Body of pancreas (tissue), 4 donors: ENCODE measurements at regions not wholly inside any gene's neighbourhood (a gene's known extent, or its start where the extent isn't known, plus 50 kb on each side); places are given as distances from the start of the nearest gene placed in this dataset.

ENCODE experiments used
- ATAC-seq: fragments of 150-250 bp; one replicate; pipeline ENCODE4 v1.9.1; 2016
- DNase-seq, 4 donors: peaks; one replicate each; pipeline ENCODE4 v3.0.0-alpha.2; 2019
- H3K27ac ChIP-seq, 4 donors: fragments of 200-600 bp; sonication (generic); 1 replicate in 3 of 4; 2 replicates in 1 of 4; pipeline versions ENCODE4 v1.5.1 to v1.6.1; 2016 to 2019; ENCODE audit warnings: mild to moderate bottlenecking in 1 of 4, mixed read lengths in 1 of 4, moderate library complexity in 1 of 4
- H3K27me3 ChIP-seq, 2 donors: fragments of 200-600 bp; sonication (generic); one replicate each; pipeline ENCODE4 v1.6.0; 2016; ENCODE audit warnings: mild to moderate bottlenecking in 1 of 2
- H3K36me3 ChIP-seq, 2 donors: fragments of 200-600 bp; sonication (generic); replicated peaks in 1 of 2; 2 replicates each; pipeline ENCODE4 v1.5.1; 2016; ENCODE audit warnings: low read depth in 2 of 2; ENCODE audit not compliant: insufficient read depth in 1 of 2
- H3K4me1 ChIP-seq: fragments of 200-600 bp; sonication (generic); one replicate; pipeline ENCODE4 v1.6.0; 2016
- H3K4me3 ChIP-seq, 2 donors: fragments of 200-600 bp; sonication (generic); 1 replicate in 1 of 2; 2 replicates in 1 of 2; pipeline ENCODE4 v1.5.1; 2016 to 2019
- H3K9me3 ChIP-seq, 3 donors: fragments of 200-600 bp; sonication (generic); 1 replicate in 2 of 3; 2 replicates in 1 of 3; pipeline ENCODE4 v1.5.1; 2016
- POLR2A ChIP-seq, 3 donors: fragments of 450-650 bp; IDR thresholded peaks; one replicate each; pipeline ENCODE4 v1.6.1; 2016; ENCODE audit warnings: antibody characterized with exemption in 3 of 3, mild to moderate bottlenecking in 2 of 3
- WGBS, 2 donors: methylation state at CpG; one replicate each; pipeline ENCODE4 v1.1.5; 2017; 5-methylcytosine and 5-hydroxymethylcytosine counted together
- intact Hi-C: fragments of 100-400 bp; cut with DNase I; formaldehyde crosslinking; loops from one replicate; pipeline ENCODE4 v1.15.1; 2023
- TF ChIP-seq, protein P1 (sequence below), 7 experiments: fragments of 450-650 bp in 4 of 7; fragments of 200-600 bp in 3 of 7; sonication (generic) in 3 of 7; IDR thresholded peaks; one replicate each; pipeline ENCODE4 v1.5.1; 2016 to 2019; ENCODE audit warnings: antibody characterized with exemption in 7 of 7

DNA sequence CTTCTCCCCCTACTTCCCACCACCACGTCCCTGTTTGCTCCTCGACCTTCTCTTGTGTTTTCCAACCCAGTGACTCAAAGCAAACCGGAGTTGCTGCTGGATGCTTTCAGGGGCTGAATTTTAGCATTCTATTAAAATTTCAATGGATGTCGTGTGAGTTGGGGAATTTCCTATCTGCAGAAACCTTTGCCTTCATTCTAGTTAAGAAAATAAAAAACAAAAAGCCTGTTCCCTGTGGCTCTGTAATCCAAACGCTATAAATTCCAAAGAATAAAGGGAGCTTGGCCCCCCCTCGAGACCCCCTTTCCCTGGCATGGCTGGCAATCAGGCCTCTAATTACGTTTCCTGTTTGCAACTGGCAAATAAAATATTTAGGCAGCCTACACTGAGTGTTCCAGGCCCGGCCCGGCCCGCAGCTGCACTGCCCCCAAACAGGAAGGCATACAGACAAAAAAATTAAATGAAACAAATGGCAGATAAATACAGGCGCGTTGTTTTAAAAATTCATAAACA lies 139.4 kb upstream of the PPP1R26 start:
- no peak for DNase-seq
- Histone ChIP-seq H3K36me3 (no peaks in the 10 kb centered on the region), H3K27me3 (no peaks in the 10 kb centered on the region), H3K27ac (no peak overlapping the region), H3K4me3 (no peak overlapping the region), H3K4me1 (peaks cover 8% of the 10 kb centered on the region), H3K9me3 (no peaks in the 10 kb centered on the region)
- TF ChIP-seq, protein P1, sequence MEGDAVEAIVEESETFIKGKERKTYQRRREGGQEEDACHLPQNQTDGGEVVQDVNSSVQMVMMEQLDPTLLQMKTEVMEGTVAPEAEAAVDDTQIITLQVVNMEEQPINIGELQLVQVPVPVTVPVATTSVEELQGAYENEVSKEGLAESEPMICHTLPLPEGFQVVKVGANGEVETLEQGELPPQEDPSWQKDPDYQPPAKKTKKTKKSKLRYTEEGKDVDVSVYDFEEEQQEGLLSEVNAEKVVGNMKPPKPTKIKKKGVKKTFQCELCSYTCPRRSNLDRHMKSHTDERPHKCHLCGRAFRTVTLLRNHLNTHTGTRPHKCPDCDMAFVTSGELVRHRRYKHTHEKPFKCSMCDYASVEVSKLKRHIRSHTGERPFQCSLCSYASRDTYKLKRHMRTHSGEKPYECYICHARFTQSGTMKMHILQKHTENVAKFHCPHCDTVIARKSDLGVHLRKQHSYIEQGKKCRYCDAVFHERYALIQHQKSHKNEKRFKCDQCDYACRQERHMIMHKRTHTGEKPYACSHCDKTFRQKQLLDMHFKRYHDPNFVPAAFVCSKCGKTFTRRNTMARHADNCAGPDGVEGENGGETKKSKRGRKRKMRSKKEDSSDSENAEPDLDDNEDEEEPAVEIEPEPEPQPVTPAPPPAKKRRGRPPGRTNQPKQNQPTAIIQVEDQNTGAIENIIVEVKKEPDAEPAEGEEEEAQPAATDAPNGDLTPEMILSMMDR (IDR thresholded peaks at IDR 0.05), result no peak
- no peak for TF ChIP-seq POLR2A (IDR thresholded peaks at IDR 0.05)
- no peak for ATAC-seq
- WGBS, 2 donors, result 42 to 51% methylated on average over 12 of the region's 12 CpGs
- intact Hi-C loops, result loop anchor here (5.0 kb wide), 1 partner anchor 258 kb away; no protein-coding TSS in a partner anchor

DNA sequence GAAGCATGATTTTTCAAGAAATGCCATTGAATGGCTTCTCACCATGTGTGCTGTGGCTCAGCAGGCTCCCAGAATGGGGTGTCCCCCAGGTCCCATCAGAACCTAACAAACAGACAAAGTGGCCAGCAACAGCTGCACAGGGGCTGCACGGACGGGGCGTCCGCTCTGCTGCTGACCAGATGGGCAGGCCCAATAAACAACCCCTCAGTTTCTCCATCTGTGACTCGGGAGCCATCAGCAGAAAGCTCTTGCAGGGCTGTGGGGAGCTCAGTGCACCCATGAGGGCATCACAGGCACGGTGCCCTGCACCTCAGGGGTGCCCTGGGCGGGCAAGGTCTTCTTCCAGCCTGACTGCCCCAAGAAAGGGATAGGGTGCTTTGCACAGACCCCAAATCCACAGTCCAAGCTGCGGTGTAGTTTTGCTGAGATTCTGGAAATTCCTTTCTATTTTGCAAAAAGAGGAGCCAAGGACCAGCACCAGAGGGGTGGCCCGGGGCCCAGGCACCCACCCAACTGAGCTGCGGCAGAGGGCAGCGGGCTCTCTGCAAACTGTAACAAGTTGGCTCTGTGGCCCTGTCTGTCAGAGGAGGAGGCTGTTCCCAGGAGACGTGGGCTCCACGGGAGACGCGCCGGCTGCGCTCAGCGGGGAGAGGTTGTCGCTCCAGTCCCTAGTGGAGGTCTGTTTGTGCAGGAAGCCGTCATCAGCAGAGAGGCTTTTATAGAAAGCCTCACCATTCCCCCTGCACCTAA lies 138.7 kb upstream of the PPP1R26 start:
- DNase-seq, result no peak
- no peak for ATAC-seq
- Histone ChIP-seq H3K4me3 (no peak overlapping the region), H3K27me3 (no peaks in the 10 kb centered on the region), H3K27ac (no peak overlapping the region), H3K4me1 (peaks cover 8% of the 10 kb centered on the region), H3K9me3 (no peaks in the 10 kb centered on the region), H3K36me3 (no peaks in the 10 kb centered on the region)
- TF ChIP-seq POLR2A (IDR thresholded peaks at IDR 0.05), result no peak
- TF ChIP-seq, protein P1 (IDR thresholded peaks at IDR 0.05), result no peak
- 69 to 73% methylated on average over 6 to 19 of the region's 20 CpGs for WGBS, 2 donors
- intact Hi-C loops, result loop anchor here (5.0 kb wide), 1 partner anchor 259 kb away; no protein-coding TSS in a partner anchor

DNA sequence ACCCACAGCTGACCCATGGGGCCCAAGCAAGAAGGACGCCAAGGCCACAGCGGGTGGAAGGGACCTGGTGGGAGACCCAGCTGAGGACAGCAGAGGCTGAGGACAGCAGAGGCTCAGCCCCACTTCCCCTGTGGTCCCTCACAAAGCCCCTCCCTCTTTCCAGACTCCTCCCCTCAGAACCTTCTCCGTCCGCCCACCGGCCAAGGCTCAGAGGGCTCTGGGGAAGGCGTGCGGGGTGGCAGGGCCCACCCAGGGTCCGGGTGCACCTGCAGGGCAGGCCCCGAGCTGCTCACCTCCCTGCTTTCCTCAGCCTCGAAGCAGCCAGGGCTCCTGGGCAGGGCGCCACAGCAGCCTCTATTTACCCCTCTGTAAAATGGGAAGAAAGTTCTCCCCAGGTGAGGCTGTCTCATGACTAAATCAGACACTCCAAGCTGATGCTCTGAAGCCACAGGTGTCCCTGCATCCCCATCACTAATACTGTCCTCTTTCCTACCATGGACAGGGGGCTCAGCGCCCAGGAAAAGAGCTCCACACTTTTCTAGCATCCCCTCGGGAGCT lies 137.9 kb upstream of the PPP1R26 start:
- H3K9me3 ChIP-seq, result no peaks in the 10 kb centered on the region
- TF ChIP-seq, protein P1 (IDR thresholded peaks at IDR 0.05), result no peak
- TF ChIP-seq POLR2A (IDR thresholded peaks at IDR 0.05), result no peak
- intact Hi-C loops, result loop anchor here (5.0 kb wide), 1 partner anchor 259 kb away; no protein-coding TSS in a partner anchor
- no peaks in the 10 kb centered on the region for H3K36me3 ChIP-seq
- peaks cover 8% of the 10 kb centered on the region for H3K4me1 ChIP-seq
- 78 to 87% methylated on average over 7 to 13 of the region's 13 CpGs for WGBS, 2 donors
- no peak overlapping the region for H3K4me3 ChIP-seq
- no peak overlapping the region for H3K27ac ChIP-seq
- H3K27me3 ChIP-seq, result no peaks in the 10 kb centered on the region
- DNase-seq (no peak), ATAC-seq (no peak)

GRCh38 chr9:135342206-135343130 lies 137.1 kb upstream of the PPP1R26 start:
- intact Hi-C loops, result loop anchor here (5.0 kb wide), 1 partner anchor 260 kb away; no protein-coding TSS in a partner anchor
- no peaks in the 10 kb centered on the region for H3K27me3 ChIP-seq
- H3K4me1 ChIP-seq, result peaks cover 8% of the 10 kb centered on the region
- 10 to 53% methylated on average over 2 to 21 of the region's 23 CpGs for WGBS, 2 donors
- DNase-seq (no peak), ATAC-seq (no peak)
- no peaks in the 10 kb centered on the region for H3K9me3 ChIP-seq
- no peak overlapping the region for H3K27ac ChIP-seq
- H3K36me3 ChIP-seq, result no peaks in the 10 kb centered on the region
- TF ChIP-seq POLR2A (IDR thresholded peaks at IDR 0.05), result no peak
- TF ChIP-seq, protein P1 (IDR thresholded peaks at IDR 0.05), result no peak
- no peak overlapping the region for H3K4me3 ChIP-seq
